ENCODE measurements at regions not wholly inside any gene's neighbourhood (a gene's known extent, or its start where the extent isn't known, plus 50 kb on each side); places are given as distances from the start of the nearest gene placed in this dataset.
A peak's percentile ranks its signal among the peaks of the same experiment; 100 is the strongest.
"Not testable (repeated sequence)": the region's sequence is repeated elsewhere in the genome, so short reads cannot be mapped to it uniquely, and the experiment has no call there.

- H3K27ac ChIP-seq; H3K9me3 ChIP-seq; H3K36me3 ChIP-seq; H3K4me1 ChIP-seq; intact Hi-C loops (cut with DNase I); H3K27me3 ChIP-seq; H3K4me3 ChIP-seq; DNase-seq: not testable (repeated sequence)
- WGBS, 2 donors = 69 to 73% methylated on average over 14 of the region's 14 CpGs
These were observed 1763.8 kb upstream of the TPTE start for GRCh38 chr21:8757399-8758093.

- 83 to 88% methylated on average over 25 of the region's 25 CpGs for WGBS, 2 donors
- H3K4me1 ChIP-seq; H3K27ac ChIP-seq; intact Hi-C loops (cut with DNase I); H3K27me3 ChIP-seq; H3K9me3 ChIP-seq; H3K36me3 ChIP-seq; H3K4me3 ChIP-seq: not testable (repeated sequence)
- peak; percentile 67 for DNase-seq
These were observed 1762.4 kb upstream of the TPTE start for GRCh38 chr21:8758921-8759367.

- H3K36me3 ChIP-seq; H3K4me1 ChIP-seq; DNase-seq; H3K4me3 ChIP-seq; H3K9me3 ChIP-seq; H3K27me3 ChIP-seq; intact Hi-C loops (cut with DNase I); H3K27ac ChIP-seq: not testable (repeated sequence)
- WGBS, 2 donors = 21 to 23% methylated on average over 2 of the region's 2 CpGs
These were observed 1759.1 kb upstream of the TPTE start for GRCh38 chr21:8762241-8762640.

- H3K36me3 ChIP-seq; H3K27ac ChIP-seq; H3K27me3 ChIP-seq; H3K9me3 ChIP-seq; DNase-seq; intact Hi-C loops (cut with DNase I); H3K4me1 ChIP-seq; H3K4me3 ChIP-seq: not testable (repeated sequence)
- 76 to 82% methylated on average over 9 of the region's 9 CpGs for WGBS, 2 donors
These were observed 1757.0 kb upstream of the TPTE start for GRCh38 chr21:8764416-8764815.

- intact Hi-C loops (cut with DNase I); DNase-seq; H3K27me3 ChIP-seq; H3K36me3 ChIP-seq; H3K27ac ChIP-seq; H3K4me1 ChIP-seq; H3K4me3 ChIP-seq; H3K9me3 ChIP-seq: not testable (repeated sequence)
- WGBS, 2 donors = 50 to 65% methylated on average over 5 of the region's 5 CpGs
These were observed 1755.2 kb upstream of the TPTE start for GRCh38 chr21:8766142-8766541.

- intact Hi-C loops (cut with DNase I) = not testable (repeated sequence)
These were observed 1748.4 kb upstream of the TPTE start for GRCh38 chr21:8772910-8773514.

GRCh38 chr21:8775591-8776215 is 1745.7 kb upstream of the TPTE start:
- H3K4me1 ChIP-seq; H3K9me3 ChIP-seq; H3K4me3 ChIP-seq; H3K27me3 ChIP-seq; H3K36me3 ChIP-seq; intact Hi-C loops (cut with DNase I); DNase-seq; H3K27ac ChIP-seq: not testable (repeated sequence)
- 64 to 65% methylated on average over 13 of the region's 15 CpGs for WGBS, 2 donors

More at GRCh38 chr21:8772910-8773514, 1748.4 kb upstream of the TPTE start:
- WGBS, 2 donors = 81% methylated on average over 13 of the region's 13 CpGs
- not testable (repeated sequence) for H3K4me1 ChIP-seq, H3K27me3 ChIP-seq, H3K9me3 ChIP-seq, DNase-seq, H3K4me3 ChIP-seq, H3K36me3 ChIP-seq, H3K27ac ChIP-seq

- 70 to 77% methylated on average over 8 of the region's 8 CpGs for WGBS, 2 donors
- H3K27ac ChIP-seq; H3K4me1 ChIP-seq; H3K9me3 ChIP-seq; intact Hi-C loops (cut with DNase I); H3K27me3 ChIP-seq; H3K36me3 ChIP-seq; DNase-seq; H3K4me3 ChIP-seq: not testable (repeated sequence)
These were observed 1744.1 kb upstream of the TPTE start for GRCh38 chr21:8777260-8777659.

GRCh38 chr21:8778323-8779085 is 1742.9 kb upstream of the TPTE start:
- WGBS, 2 donors = 60 to 66% methylated on average over 11 of the region's 11 CpGs
- H3K27ac ChIP-seq; intact Hi-C loops (cut with DNase I); H3K36me3 ChIP-seq; H3K4me3 ChIP-seq; H3K27me3 ChIP-seq; H3K4me1 ChIP-seq; DNase-seq; H3K9me3 ChIP-seq: not testable (repeated sequence)

- H3K36me3 ChIP-seq; H3K27ac ChIP-seq; H3K4me3 ChIP-seq; DNase-seq; intact Hi-C loops (cut with DNase I); H3K4me1 ChIP-seq; H3K9me3 ChIP-seq; H3K27me3 ChIP-seq: not testable (repeated sequence)
- 74 to 83% methylated on average over 14 of the region's 16 CpGs for WGBS, 2 donors
These were observed 1708.5 kb upstream of the TPTE start for GRCh38 chr21:8812840-8813239.

GRCh38 chr21:8834264-8834663 is 1687.1 kb upstream of the TPTE start:
- 62 to 73% methylated on average over 8 of the region's 8 CpGs for WGBS, 2 donors
- H3K4me1 ChIP-seq; H3K36me3 ChIP-seq; intact Hi-C loops (cut with DNase I); H3K4me3 ChIP-seq; H3K9me3 ChIP-seq; H3K27me3 ChIP-seq; H3K27ac ChIP-seq: not testable (repeated sequence)
- DNase-seq = peak; percentile 69
